Cardiac muscle cell (in vitro differentiated cells and primary cell): ENCODE measurements at regions not wholly inside any gene's neighbourhood (a gene's known extent, or its start where the extent isn't known, plus 50 kb on each side); places are given as distances from the start of the nearest gene placed in this dataset.

ENCODE experiments used
- DNase-seq, 2 donors: peaks; one replicate each; pipeline versions ENCODE4 v3.0.0 to v3.0.0-alpha.2; 2010 to 2017; ENCODE audit warnings: low read depth in 1 of 2, low spot score in 1 of 2
- H3K27ac ChIP-seq: fragments of 200-600 bp; sonication (generic); 2 replicates; pipeline ENCODE4 v1.5.1; 2016
- H3K27me3 ChIP-seq: fragments of 200-600 bp; sonication (generic); 2 replicates; pipeline ENCODE4 v1.6.0; 2016; ENCODE audit warnings: control low read depth
- H3K36me3 ChIP-seq: fragments of 200-600 bp; sonication (generic); 2 replicates; pipeline ENCODE4 v1.5.1; 2016; ENCODE audit warnings: control low read depth
- H3K4me1 ChIP-seq: fragments of 200-600 bp; sonication (generic); 2 replicates; pipeline ENCODE4 v1.8.1; 2017; ENCODE audit warnings: low read depth, mild to moderate bottlenecking, mixed run types
- H3K4me3 ChIP-seq: fragments of 200-600 bp; sonication (generic); 2 replicates; pipeline ENCODE4 v1.5.1; 2016; ENCODE audit warnings: mild to moderate bottlenecking
- H3K9me3 ChIP-seq: fragments of 200-600 bp; sonication (generic); 2 replicates; pipeline ENCODE4 v1.5.1; 2017; ENCODE audit warnings: low read depth, mild to moderate bottlenecking, control low read depth
- CTCF ChIP-seq: IDR thresholded peaks from 2 replicates; pipeline ENCODE4 v1.5.1; 2012; ENCODE audit warnings: low read depth, mild to moderate bottlenecking, low read length

- Histone ChIP-seq H3K4me1 (no peaks in the 10 kb centered on the region), H3K27me3 (no peaks in the 10 kb centered on the region), H3K27ac (no peak overlapping the region), H3K9me3 (no peaks in the 10 kb centered on the region), H3K36me3 (no peaks in the 10 kb centered on the region), H3K4me3 (no peak overlapping the region)
- no peak for DNase-seq
- TF ChIP-seq CTCF, result no peak
Observed at GRCh38 chr5:163373436-163374084, 63.8 kb upstream of the CCNG1 start.

GRCh38 chr5:163377982-163378381, 59.4 kb upstream of the CCNG1 start:
- Histone ChIP-seq H3K36me3 (no peaks in the 10 kb centered on the region), H3K4me1 (no peaks in the 10 kb centered on the region), H3K27ac (no peak overlapping the region), H3K4me3 (no peak overlapping the region), H3K27me3 (no peaks in the 10 kb centered on the region), H3K9me3 (no peaks in the 10 kb centered on the region)
- no peak for TF ChIP-seq CTCF
- no peak for DNase-seq

DNA sequence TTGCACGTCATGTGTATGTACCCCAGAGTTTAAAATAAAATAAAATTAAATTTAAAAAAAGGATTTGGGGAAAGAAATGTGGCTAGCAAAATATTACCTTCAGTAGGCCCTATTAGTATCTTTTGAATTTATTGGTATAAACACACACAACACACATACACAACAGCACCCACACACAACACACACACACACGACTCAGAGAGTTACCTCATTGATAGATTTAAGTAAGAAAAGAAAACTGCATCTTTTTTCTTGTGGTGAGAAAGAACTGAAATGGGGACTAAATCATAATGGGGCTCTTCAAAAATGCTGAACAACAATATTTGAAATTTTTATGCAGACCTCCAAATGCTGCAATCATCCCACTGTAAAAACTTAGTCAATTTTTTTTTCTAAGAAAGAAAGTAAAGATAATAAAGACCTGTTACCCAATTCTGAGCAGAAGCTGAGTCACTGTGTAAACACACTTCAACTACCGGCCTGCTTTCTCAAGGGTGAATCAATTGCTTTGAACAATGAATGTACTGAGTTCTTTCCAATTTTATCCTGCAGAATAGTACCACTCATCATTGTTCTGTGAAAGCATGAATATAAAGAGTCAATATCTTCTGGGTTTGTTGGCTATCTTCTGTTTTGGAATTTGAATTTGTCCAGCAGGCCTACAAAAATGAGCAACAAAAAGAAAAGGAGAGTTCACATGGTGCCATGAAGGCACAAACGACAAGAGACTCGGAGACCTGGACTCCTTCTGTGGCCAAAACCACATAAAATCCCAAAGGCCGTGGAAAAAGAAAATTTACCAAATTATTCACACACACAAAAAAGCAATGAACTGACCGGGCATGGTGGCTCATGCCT, 57.9 kb upstream of the CCNG1 start:
- H3K27ac ChIP-seq, result no peak overlapping the region
- peak in 1 of 2 donors; percentile 93 for DNase-seq

GRCh38 chr5:163381832-163382231, 55.6 kb upstream of the CCNG1 start:
- no peak for DNase-seq
- H3K4me3 ChIP-seq, result no peak overlapping the region
- H3K9me3 ChIP-seq, result no peaks in the 10 kb centered on the region
- TF ChIP-seq CTCF, result no peak
- H3K27ac ChIP-seq, result no peak overlapping the region
- H3K36me3 ChIP-seq, result no peaks in the 10 kb centered on the region
- H3K4me1 ChIP-seq, result no peaks in the 10 kb centered on the region
- no peaks in the 10 kb centered on the region for H3K27me3 ChIP-seq

More for the DNA sequence above, 57.9 kb upstream of the CCNG1 start:
- no peak for TF ChIP-seq CTCF
- Histone ChIP-seq H3K4me3 (no peak overlapping the region), H3K9me3 (no peaks in the 10 kb centered on the region), H3K27me3 (no peaks in the 10 kb centered on the region), H3K36me3 (no peaks in the 10 kb centered on the region), H3K4me1 (no peaks in the 10 kb centered on the region)

DNA sequence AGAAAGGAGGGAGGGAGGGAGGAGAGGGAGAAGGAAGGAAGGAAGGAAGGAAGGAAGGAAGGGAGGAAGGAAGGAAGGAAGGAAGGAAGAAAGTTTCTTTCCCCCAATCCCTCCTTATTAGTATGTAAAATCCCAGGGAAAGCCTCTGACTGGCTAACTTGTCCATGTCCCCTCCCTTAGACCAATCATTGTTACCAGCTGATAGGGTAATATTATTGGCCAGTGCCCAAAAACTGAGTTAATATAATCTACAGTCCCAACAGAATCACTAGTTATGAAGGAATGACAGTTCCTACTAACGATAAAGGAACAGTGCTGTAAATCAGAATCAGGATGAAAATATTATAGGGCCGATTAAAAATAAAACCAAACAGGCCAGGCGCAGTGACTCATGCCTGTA, 53.6 kb upstream of the CCNG1 start:
- Histone ChIP-seq H3K9me3 (no peaks in the 10 kb centered on the region), H3K4me1 (no peaks in the 10 kb centered on the region), H3K27ac (no peak overlapping the region), H3K36me3 (no peaks in the 10 kb centered on the region), H3K4me3 (no peak overlapping the region), H3K27me3 (no peaks in the 10 kb centered on the region)
- no peak for TF ChIP-seq CTCF
- no peak for DNase-seq
